ENCODE measurements at regions not wholly inside any gene's neighbourhood (a gene's known extent, or its start where the extent isn't known, plus 50 kb on each side); places are given as distances from the start of the nearest gene placed in this dataset.

DNA sequence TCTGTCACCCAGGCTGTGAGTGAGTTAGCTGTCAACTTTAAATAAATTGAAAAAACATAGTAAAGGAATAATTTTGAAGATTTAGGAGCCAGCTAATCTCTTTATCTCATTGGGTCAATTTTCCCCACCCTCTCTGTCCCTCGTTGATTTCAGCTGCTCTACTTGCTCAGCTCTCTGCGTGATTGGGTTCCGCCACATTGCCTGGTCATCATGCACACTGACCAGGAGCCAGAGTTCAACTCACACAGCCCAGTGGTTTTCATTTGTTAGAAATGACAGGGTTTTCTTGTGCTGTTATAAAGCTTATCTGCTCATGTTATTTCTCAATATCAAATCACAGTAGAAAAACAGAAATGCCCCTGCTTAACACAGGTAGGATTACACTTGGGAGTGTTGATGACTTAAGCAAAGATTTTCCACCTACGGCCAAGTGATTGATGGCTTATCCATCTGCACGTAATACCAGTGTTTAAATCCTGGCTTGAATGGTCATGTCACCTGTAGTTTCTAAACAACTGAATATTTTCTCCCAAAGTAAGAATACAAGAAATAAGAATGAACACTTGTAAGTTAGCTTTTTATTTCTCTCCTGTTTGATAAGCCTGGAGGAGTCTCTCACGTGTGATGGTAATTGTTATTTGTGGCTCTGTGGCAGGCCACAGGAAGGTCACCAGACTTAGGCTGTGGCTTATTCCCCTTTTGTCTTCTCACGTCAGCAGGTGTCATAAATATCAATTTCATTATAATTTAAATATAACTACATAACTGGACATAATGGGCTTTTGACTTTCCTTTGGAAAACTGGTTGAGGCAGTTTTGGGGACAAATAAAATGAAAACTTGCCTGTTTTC, 367.2 kb upstream of the DDHD1 start:
- no peaks in the 10 kb centered on the region for H3K9me3 ChIP-seq (replicated peaks; ENCODE audit: low read length)
- no peak overlapping the region for H3K4me2 ChIP-seq (ENCODE audit: low read length)
- no peak overlapping the region for H3K4me3 ChIP-seq (ENCODE audit: low read length)
- H3K9ac ChIP-seq (ENCODE audit: low read depth, low read length), result no peak overlapping the region
- H3K36me3 ChIP-seq (ENCODE audit: insufficient read depth, low read length), result no peaks in the 10 kb centered on the region
- H3K27me3 ChIP-seq (ENCODE audit: control insufficient read depth, insufficient read depth, low read length), result no peaks in the 10 kb centered on the region
- peaks cover 39% of the 10 kb centered on the region for H3K4me1 ChIP-seq (ENCODE audit: control insufficient read depth, insufficient read depth, low read length)

DNA sequence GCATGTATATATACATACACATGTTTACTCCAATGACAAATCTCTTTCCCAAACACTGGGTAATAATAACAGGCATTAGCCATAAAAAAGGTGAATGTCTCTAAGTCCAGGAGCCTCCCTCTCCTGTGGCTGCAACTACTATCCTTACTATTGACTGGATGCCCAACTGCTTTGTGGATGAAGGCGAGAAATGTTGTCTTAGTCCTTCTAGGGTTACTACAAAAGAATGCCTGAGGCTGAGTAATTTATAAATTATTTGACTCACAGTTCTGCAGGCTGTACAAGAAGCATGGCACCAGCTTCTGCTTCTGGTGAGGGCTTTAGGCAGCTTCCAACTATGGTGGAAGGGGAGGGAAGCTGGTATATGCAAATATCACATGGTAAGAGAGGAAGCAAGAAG, 366.0 kb upstream of the DDHD1 start:
- Histone ChIP-seq H3K27me3 (ENCODE audit: control insufficient read depth, insufficient read depth, low read length) (no peaks in the 10 kb centered on the region), H3K4me3 (ENCODE audit: low read length) (no peak overlapping the region), H3K4me2 (ENCODE audit: low read length) (no peak overlapping the region), H3K4me1 (ENCODE audit: control insufficient read depth, insufficient read depth, low read length) (peaks cover 42% of the 10 kb centered on the region), H3K36me3 (ENCODE audit: insufficient read depth, low read length) (no peaks in the 10 kb centered on the region), H3K9me3 (replicated peaks; ENCODE audit: low read length) (no peaks in the 10 kb centered on the region), H3K9ac (ENCODE audit: low read depth, low read length) (no peak overlapping the region)

DNA sequence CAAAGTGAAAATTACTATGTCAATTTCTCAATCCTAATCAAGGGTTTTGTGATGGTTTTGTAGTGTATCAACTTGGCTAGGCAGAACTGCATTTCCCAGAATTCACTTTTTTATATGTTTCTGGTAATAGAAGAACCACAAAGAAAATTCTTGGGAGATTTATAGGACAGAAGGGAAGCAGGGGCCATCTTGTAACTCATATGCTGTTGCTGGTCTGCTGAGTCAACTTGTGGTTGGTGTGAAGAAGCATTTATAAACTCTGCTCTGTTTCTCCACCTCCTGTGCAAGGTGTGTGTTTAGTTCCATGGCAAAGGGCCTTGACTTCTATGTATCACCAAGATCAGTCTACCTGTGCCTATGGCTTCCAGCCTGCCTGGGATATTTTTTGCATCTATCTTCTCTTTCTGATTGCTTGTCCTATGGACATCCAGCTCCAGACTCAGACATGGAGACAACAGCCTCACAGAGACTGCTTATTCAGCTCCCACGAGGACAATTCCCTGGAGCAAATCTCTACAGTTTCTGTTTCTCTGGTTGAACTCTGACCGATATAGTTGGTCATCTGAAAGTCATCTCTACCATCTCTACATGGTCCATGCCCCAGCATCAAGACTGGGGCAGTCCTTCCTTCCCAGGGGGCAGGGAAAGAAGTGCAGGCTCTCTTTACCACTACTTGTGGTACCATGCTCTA, 364.3 kb upstream of the DDHD1 start:
- Histone ChIP-seq H3K36me3 (ENCODE audit: insufficient read depth, low read length) (no peaks in the 10 kb centered on the region), H3K9me3 (replicated peaks; ENCODE audit: low read length) (no peaks in the 10 kb centered on the region), H3K4me1 (ENCODE audit: control insufficient read depth, insufficient read depth, low read length) (peaks cover 42% of the 10 kb centered on the region), H3K4me2 (ENCODE audit: low read length) (peak overlapping the region; percentile 43), H3K4me3 (ENCODE audit: low read length) (no peak overlapping the region), H3K9ac (ENCODE audit: low read depth, low read length) (peak overlapping the region; percentile 24), H3K27me3 (ENCODE audit: control insufficient read depth, insufficient read depth, low read length) (no peaks in the 10 kb centered on the region)

DNA sequence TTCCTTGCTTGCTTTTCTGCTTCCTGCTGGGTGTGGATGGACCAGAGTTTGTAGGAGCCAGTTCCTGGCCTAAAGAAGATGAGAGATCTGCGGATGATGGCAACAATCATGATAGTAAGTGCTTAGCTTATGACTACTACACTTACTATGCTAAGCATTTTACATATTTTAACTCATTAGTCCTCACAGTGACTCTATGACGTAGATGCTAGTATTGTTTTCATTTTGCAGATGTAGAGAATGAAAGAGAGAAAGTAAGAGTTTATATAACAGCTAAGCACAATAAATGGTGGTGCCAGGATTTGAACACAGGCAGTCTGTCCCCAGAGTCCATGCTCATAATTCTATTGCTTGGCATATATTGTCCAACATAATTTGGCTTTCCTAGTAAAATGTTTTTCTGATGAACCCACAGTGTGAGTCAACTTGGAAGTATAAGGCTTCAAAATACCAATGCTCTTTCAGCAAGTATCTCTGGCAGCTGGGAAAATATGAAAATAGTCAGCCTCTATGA, 363.2 kb upstream of the DDHD1 start:
- peak overlapping the region; percentile 24 for H3K4me3 ChIP-seq (ENCODE audit: low read length)
- H3K9me3 ChIP-seq (replicated peaks; ENCODE audit: low read length), result no peaks in the 10 kb centered on the region
- no peaks in the 10 kb centered on the region for H3K27me3 ChIP-seq (ENCODE audit: control insufficient read depth, insufficient read depth, low read length)
- H3K4me1 ChIP-seq (ENCODE audit: control insufficient read depth, insufficient read depth, low read length), result peaks cover 42% of the 10 kb centered on the region
- no peak overlapping the region for H3K9ac ChIP-seq (ENCODE audit: low read depth, low read length)
- peak overlapping the region; percentile 43 for H3K4me2 ChIP-seq (ENCODE audit: low read length)
- no peaks in the 10 kb centered on the region for H3K36me3 ChIP-seq (ENCODE audit: insufficient read depth, low read length)

DNA sequence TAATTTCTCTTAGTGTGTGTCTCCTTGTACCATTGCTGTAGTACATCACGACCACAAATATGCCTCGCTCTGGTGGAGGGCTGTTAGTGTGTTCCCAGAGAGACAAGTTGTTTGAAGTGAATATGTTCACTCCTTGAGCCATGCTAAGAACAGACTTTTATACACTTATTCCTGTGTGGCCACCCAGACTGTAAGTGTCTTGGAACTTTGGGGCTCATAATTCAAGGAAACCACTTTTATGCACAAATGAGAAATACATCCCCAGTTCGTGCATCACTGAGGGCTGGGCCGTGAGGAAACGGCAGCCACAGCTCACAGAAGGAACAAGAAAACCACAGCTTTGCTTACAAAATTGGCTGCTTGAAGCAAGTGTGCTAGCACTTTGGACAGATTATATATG, 362.2 kb upstream of the DDHD1 start:
- H3K36me3 ChIP-seq (ENCODE audit: insufficient read depth, low read length), result no peaks in the 10 kb centered on the region
- H3K4me1 ChIP-seq (ENCODE audit: control insufficient read depth, insufficient read depth, low read length), result peaks cover 42% of the 10 kb centered on the region
- no peak overlapping the region for H3K4me3 ChIP-seq (ENCODE audit: low read length)
- no peaks in the 10 kb centered on the region for H3K27me3 ChIP-seq (ENCODE audit: control insufficient read depth, insufficient read depth, low read length)
- H3K9me3 ChIP-seq (replicated peaks; ENCODE audit: low read length), result no peaks in the 10 kb centered on the region
- H3K9ac ChIP-seq (ENCODE audit: low read depth, low read length), result no peak overlapping the region
- no peak overlapping the region for H3K4me2 ChIP-seq (ENCODE audit: low read length)

DNA sequence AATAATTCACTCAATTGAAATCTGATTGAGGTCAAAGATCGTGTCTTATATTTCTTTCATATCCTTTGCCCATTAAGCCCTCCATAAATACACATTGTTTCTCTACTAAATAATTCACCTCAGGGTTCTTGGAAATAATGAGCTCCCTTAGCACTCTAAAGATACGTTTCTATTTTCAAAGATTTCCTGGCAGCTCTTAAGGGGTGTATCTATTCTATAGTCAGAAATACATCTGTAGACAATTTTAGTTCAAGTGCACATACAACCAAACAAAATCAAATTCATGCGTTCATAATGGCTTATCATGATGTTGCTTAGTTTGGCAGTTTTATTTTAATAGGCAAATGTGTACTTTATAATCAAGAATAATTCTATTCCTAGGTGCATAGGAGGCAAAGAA, 361.1 kb upstream of the DDHD1 start:
- no peaks in the 10 kb centered on the region for H3K36me3 ChIP-seq (ENCODE audit: insufficient read depth, low read length)
- H3K4me3 ChIP-seq (ENCODE audit: low read length), result no peak overlapping the region
- peaks cover 47% of the 10 kb centered on the region for H3K4me1 ChIP-seq (ENCODE audit: control insufficient read depth, insufficient read depth, low read length)
- no peaks in the 10 kb centered on the region for H3K9me3 ChIP-seq (replicated peaks; ENCODE audit: low read length)
- H3K27me3 ChIP-seq (ENCODE audit: control insufficient read depth, insufficient read depth, low read length), result no peaks in the 10 kb centered on the region
- no peak overlapping the region for H3K4me2 ChIP-seq (ENCODE audit: low read length)
- H3K9ac ChIP-seq (ENCODE audit: low read depth, low read length), result no peak overlapping the region

DNA sequence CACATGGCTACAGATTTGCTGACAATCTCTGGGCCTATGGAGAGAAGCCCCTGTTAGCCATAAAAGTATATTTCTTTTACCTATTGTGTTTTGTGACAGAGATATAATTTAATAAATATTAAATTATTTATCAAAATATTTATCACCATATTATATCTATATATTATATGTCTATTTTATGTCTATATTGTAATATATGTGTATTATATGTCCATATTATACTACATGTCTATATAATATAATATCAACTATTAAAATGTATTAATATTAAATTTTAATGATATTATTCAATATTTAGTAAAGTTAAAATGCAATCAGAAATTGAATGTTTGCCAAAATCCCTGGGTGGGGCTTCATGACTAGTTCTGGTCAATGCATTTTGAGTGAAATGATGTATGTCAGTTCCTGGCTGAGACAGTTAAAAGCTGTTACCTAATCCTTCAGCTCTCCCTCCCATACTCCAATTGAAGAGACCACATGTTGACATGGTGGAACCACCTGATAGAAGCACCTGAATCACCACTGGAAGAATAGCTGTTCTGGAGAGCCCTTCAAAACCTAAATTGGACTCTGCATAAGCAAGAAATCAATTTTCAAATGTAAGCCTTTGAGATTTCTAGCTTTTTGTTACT, 357.3 kb upstream of the DDHD1 start:
- Histone ChIP-seq H3K36me3 (ENCODE audit: insufficient read depth, low read length) (no peaks in the 10 kb centered on the region), H3K4me2 (ENCODE audit: low read length) (no peak overlapping the region), H3K27me3 (ENCODE audit: control insufficient read depth, insufficient read depth, low read length) (no peaks in the 10 kb centered on the region), H3K9me3 (replicated peaks; ENCODE audit: low read length) (no peaks in the 10 kb centered on the region), H3K9ac (ENCODE audit: low read depth, low read length) (peak overlapping the region; percentile 0), H3K4me3 (ENCODE audit: low read length) (no peak overlapping the region), H3K4me1 (ENCODE audit: control insufficient read depth, insufficient read depth, low read length) (peaks cover 18% of the 10 kb centered on the region)

DNA sequence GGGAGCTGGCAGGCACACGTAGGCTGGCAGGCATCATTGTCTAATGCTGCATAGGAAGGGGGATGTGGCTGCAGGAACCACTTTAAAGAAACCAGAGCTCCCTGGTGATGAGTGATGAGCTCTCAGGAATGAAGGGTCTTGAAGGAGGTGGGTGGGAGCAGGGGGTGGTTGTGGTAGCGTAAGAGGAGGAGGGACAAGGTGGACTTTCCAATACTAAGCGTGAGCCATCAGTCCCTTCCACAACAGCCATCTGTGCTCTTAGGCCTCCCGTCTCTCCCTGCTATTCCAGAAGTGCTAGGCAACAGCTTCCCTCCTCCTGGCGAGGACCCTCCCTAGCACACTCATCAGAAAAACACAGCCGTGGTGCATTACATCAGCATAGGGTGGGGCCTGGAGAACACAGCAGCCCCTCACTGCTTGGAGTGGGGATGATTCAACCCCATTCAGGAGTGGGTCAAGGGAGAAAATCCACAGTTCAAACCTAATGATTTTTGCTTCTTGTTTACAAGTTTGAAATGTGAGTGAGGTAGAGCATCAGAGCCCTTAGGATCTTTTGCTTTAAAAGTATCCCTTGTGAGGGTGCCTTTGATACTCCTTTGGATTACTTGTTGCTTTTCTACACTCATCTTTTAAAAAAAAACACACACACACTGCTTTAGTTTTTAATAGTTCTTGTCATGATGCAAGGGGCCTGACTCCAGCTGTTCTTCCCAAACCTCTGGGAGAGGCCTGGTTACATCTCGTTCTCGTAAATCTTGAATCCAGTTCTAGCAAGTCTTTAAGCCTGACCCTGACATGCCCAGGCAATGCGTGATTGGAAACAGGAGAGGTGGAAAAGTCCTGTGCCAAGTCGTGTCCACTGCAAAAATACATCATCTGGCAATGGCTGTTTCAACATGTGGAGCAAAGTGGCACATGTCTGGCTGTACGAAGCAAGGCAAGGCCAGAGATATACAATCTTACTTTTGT, 356.4 kb upstream of the DDHD1 start:
- no peaks in the 10 kb centered on the region for H3K36me3 ChIP-seq (ENCODE audit: insufficient read depth, low read length)
- no peak overlapping the region for H3K4me3 ChIP-seq (ENCODE audit: low read length)
- H3K9me3 ChIP-seq (replicated peaks; ENCODE audit: low read length), result no peaks in the 10 kb centered on the region
- H3K9ac ChIP-seq (ENCODE audit: low read depth, low read length), result peak overlapping the region; percentile 0
- no peaks in the 10 kb centered on the region for H3K27me3 ChIP-seq (ENCODE audit: control insufficient read depth, insufficient read depth, low read length)
- H3K4me1 ChIP-seq (ENCODE audit: control insufficient read depth, insufficient read depth, low read length), result peaks cover 14% of the 10 kb centered on the region
- peak overlapping the region; percentile 39 for H3K4me2 ChIP-seq (ENCODE audit: low read length)

DNA sequence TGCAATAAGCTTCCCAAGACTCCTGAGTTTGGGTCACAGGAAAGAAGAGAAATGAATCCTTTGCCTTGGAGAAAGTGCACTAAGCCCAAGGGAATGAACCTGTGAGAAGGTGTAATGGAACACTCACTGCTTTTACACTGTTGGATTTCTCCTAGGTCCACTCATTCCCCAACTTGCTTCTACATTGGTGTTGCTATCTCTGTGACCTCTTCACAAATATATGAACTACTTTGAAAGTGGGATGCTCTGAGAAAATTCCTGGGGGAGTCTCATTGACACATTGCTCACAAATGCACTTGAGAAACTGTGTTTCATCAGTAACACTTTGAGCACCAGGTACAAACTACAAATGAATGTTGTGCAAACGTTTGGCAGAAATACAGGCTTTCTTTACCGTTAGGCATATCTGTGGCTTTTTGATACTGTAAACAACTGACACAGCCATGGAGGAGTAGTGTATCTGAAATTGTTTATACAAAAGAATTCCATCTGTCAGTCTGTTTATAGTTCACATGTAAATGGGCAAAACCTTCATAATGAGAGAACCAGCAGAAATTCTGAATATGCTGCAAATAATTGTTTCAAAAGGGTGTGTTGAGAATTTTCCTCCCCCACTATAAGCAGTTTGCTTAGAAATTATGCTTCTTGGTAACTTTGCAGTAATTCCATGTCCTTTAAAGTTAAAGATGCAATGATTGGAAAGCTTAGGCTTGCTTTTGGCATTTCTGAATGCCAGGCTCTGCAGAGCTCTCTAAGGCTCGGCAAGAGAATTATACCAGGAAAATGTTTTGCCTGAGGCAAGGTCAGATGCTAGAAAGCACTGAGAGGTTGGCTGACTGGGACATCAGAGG, 348.5 kb upstream of the DDHD1 start:
- Histone ChIP-seq H3K9me3 (replicated peaks; ENCODE audit: low read length) (no peaks in the 10 kb centered on the region), H3K36me3 (ENCODE audit: insufficient read depth, low read length) (no peaks in the 10 kb centered on the region), H3K4me3 (ENCODE audit: low read length) (no peak overlapping the region), H3K27me3 (ENCODE audit: control insufficient read depth, insufficient read depth, low read length) (no peaks in the 10 kb centered on the region), H3K4me2 (ENCODE audit: low read length) (no peak overlapping the region), H3K4me1 (ENCODE audit: control insufficient read depth, insufficient read depth, low read length) (no peaks in the 10 kb centered on the region), H3K9ac (ENCODE audit: low read depth, low read length) (no peak overlapping the region)

DNA sequence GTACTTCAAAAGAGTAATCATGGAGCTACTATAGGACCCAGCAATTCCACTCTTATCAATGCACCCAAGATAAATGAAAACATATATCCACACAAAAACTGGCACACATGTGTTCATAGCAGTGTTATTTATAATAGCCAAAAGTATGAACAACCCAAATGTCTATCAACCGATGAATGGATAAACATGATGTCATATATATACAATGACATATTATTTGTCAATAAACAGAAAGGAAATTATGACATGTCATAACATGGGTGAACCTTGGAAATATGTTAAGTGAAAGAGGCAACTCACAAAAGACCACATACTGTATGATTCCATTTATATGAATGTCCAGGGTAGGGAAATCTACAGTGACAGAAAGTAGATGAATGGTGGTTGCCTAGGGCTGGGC, 347.1 kb upstream of the DDHD1 start:
- Histone ChIP-seq H3K9me3 (replicated peaks; ENCODE audit: low read length) (no peaks in the 10 kb centered on the region), H3K9ac (ENCODE audit: low read depth, low read length) (no peak overlapping the region), H3K27me3 (ENCODE audit: control insufficient read depth, insufficient read depth, low read length) (no peaks in the 10 kb centered on the region), H3K4me1 (ENCODE audit: control insufficient read depth, insufficient read depth, low read length) (no peaks in the 10 kb centered on the region), H3K36me3 (ENCODE audit: insufficient read depth, low read length) (no peaks in the 10 kb centered on the region), H3K4me3 (ENCODE audit: low read length) (no peak overlapping the region), H3K4me2 (ENCODE audit: low read length) (no peak overlapping the region)

Data from skeletal muscle satellite cell (primary cell).